ENCODE measurements at regions not wholly inside any gene's neighbourhood (a gene's known extent, or its start where the extent isn't known, plus 50 kb on each side); places are given as distances from the start of the nearest gene placed in this dataset.

GRCh38 chr6:145336119-145336518 lies 399.2 kb downstream of the EPM2A start:
- Mint-ChIP-seq H3K4me3 (no peak overlapping the region), H3K36me3 (ENCODE audit: low read depth) (no peaks in the 10 kb centered on the region), H3K27me3 (peaks cover 2% of the 10 kb centered on the region), H3K9me3 (no peaks in the 10 kb centered on the region), H3K27ac (no peak overlapping the region), H3K4me1 (ENCODE audit: low read depth) (no peaks in the 10 kb centered on the region)
- CTCF ChIA-PET, result no interaction called here
- ATAC-seq (no peak), DNase-seq (no peak)
- POLR2A ChIA-PET, result no interaction called here
- intact Hi-C loops (cut with micrococcal nuclease), result no loop called here
- no peak for TF ChIP-seq CTCF (IDR thresholded peaks at IDR 0.05)

- H3K27me3 Mint-ChIP-seq, result peaks cover 2% of the 10 kb centered on the region
- ATAC-seq (no peak), DNase-seq (no peak)
- no peaks in the 10 kb centered on the region for H3K4me1 Mint-ChIP-seq (ENCODE audit: low read depth)
- H3K9me3 Mint-ChIP-seq, result no peaks in the 10 kb centered on the region
- no peak overlapping the region for H3K4me3 Mint-ChIP-seq
- intact Hi-C loops (cut with micrococcal nuclease), result no loop called here
- ChIA-PET CTCF (interaction anchor here (1.5 kb wide), 1 partner anchor 9 kb away, joined by 3 read pairs; no protein-coding TSS in a partner anchor), POLR2A (no interaction called here)
- no peaks in the 10 kb centered on the region for H3K36me3 Mint-ChIP-seq (ENCODE audit: low read depth)
- no peak overlapping the region for H3K27ac Mint-ChIP-seq
- TF ChIP-seq CTCF (IDR thresholded peaks at IDR 0.05), result no peak
Measured at GRCh38 chr6:145339089-145339488, 396.2 kb downstream of the EPM2A start.

DNA sequence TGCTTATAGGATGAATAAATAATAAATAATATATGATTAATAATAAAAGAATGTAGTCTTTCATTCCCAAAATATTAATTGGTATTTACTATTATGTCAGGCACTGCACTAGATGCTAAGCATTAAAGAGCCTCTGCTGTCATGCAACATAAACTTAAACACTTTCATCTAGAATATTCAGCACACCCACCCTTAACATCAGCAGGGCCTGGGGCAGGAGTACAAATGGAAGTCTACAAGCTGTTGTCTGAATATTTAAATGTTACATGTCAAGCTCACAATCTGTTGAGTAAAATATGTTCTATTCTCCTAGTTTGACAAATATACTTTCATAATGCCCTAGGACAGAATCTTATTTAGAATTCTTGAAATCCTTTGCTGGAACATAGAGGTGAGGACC lies 395.1 kb downstream of the EPM2A start:
- ChIA-PET CTCF (no interaction called here), POLR2A (no interaction called here)
- no peak for TF ChIP-seq CTCF (IDR thresholded peaks at IDR 0.05)
- Mint-ChIP-seq H3K9me3 (no peaks in the 10 kb centered on the region), H3K36me3 (ENCODE audit: low read depth) (no peaks in the 10 kb centered on the region), H3K4me1 (ENCODE audit: low read depth) (no peaks in the 10 kb centered on the region), H3K27ac (no peak overlapping the region), H3K27me3 (peaks cover 2% of the 10 kb centered on the region), H3K4me3 (no peak overlapping the region)
- no peak for DNase-seq
- no peak for ATAC-seq
- intact Hi-C loops (cut with micrococcal nuclease), result no loop called here

GRCh38 chr6:145345094-145345493 lies 390.2 kb downstream of the EPM2A start:
- POLR2A ChIA-PET, result no interaction called here
- Mint-ChIP-seq H3K9me3 (no peaks in the 10 kb centered on the region), H3K27me3 (no peaks in the 10 kb centered on the region), H3K4me1 (ENCODE audit: low read depth) (no peaks in the 10 kb centered on the region), H3K36me3 (ENCODE audit: low read depth) (no peaks in the 10 kb centered on the region), H3K27ac (no peak overlapping the region), H3K4me3 (no peak overlapping the region)
- CTCF ChIA-PET, result no interaction called here
- no peak for TF ChIP-seq CTCF (IDR thresholded peaks at IDR 0.05)
- DNase-seq (no peak), ATAC-seq (no peak)
- intact Hi-C loops (cut with micrococcal nuclease), result no loop called here

DNA sequence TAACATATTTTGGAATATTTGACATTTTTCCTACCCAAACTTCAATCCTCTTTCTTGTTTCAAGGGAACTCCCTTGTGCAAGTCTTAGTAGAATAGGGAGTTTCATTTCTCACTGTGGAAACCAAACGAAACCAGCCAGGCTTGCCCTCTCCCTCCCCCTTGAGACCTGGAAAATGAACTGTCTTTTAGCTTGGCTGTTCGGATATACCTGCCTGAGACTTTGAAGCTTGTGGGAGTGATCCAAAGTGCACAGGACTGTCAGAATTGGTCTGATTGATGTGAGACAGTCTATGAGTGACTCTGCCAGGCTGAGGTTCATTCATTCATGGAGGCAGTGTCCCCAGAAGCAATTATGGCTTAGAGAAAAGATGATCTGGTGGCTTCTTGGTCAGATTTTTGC lies 388.1 kb downstream of the EPM2A start:
- CTCF ChIA-PET, result no interaction called here
- Mint-ChIP-seq H3K36me3 (ENCODE audit: low read depth) (no peaks in the 10 kb centered on the region), H3K9me3 (no peaks in the 10 kb centered on the region), H3K4me1 (ENCODE audit: low read depth) (no peaks in the 10 kb centered on the region), H3K27ac (no peak overlapping the region), H3K27me3 (peaks cover 2% of the 10 kb centered on the region), H3K4me3 (no peak overlapping the region)
- no peak for ATAC-seq
- intact Hi-C loops (cut with micrococcal nuclease), result no loop called here
- no peak for DNase-seq
- POLR2A ChIA-PET, result no interaction called here
- no peak for TF ChIP-seq CTCF (IDR thresholded peaks at IDR 0.05)
